ENCODE measurements at regions not wholly inside any gene's neighbourhood (a gene's known extent, or its start where the extent isn't known, plus 50 kb on each side); places are given as distances from the start of the nearest gene placed in this dataset.
A peak's percentile ranks its signal among the peaks of the same experiment; 100 is the strongest.

DNA sequence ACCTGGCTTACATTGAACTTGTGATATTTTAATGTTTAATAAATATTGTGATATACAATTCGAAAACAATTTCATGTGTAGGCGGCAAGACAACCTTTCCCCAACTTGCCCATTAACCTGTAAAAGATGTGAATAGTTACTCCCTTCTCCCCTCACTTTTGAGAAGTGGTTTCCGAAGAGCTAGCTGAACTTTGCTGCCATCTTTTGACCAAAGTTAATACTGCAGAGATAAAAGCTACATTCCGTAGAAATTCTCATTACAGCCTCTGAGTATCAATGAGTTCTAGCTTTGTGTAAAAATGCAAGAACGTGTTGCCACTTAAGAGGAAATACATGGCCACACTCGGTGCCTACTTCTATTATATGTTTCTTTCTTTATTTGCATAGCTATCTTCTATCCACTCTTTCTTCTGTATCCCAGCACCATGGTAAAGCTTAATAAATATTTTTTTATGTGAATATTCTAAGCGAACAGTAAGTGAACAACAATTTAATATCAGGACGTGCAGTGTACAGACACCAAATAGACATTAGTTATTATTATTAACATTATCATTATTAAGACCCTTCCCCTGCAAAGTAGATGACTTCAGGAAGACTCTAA lies 105.1 kb upstream of the TMEM260 start:
- WGBS (ENCODE audit: extremely low coverage, insufficient coverage, insufficient read length): no CpG with 5 or more reads among the region's 8 CpGs
- Histone ChIP-seq H4K91ac (ENCODE audit: low read depth, low read length) (no peak overlapping the region), H3K4me1 (ENCODE audit: control insufficient read depth in 1 of 2, insufficient read depth in 2 of 2, low read length in 2 of 2) (no peaks in the 10 kb centered on the region), H3K4me3 (ENCODE audit: low read depth, low read length) (no peak overlapping the region), H3K4me2 (ENCODE audit: low read length) (no peak overlapping the region), H3K18ac (ENCODE audit: low read length) (no peak overlapping the region), H3K79me1 (ENCODE audit: low read length) (no peaks in the 10 kb centered on the region), H3K23ac (ENCODE audit: low read length) (no peak overlapping the region), H2AK5ac (ENCODE audit: low read length) (no peak overlapping the region), H2BK5ac (ENCODE audit: low read depth, low read length, poor library complexity) (no peak overlapping the region), H4K12ac (ENCODE audit: low read depth, low read length) (no peak overlapping the region), H3K27me3 (ENCODE audit: insufficient read depth, low read length) (no peaks in the 10 kb centered on the region), H3K4ac (ENCODE audit: low read depth, low read length) (no peak overlapping the region), H3K79me2 (ENCODE audit: control insufficient read depth, insufficient read depth, low read length, poor library complexity) (no peaks in the 10 kb centered on the region), H2BK12ac (ENCODE audit: low read length) (no peak overlapping the region), H2BK120ac (ENCODE audit: insufficient read depth, low read length, poor library complexity) (no peak overlapping the region), H4K8ac (ENCODE audit: low read depth, low read length) (no peak overlapping the region), H3K36me3 (ENCODE audit: control insufficient read depth in 1 of 2, insufficient read depth in 2 of 2, low read length in 2 of 2) (no peaks in the 10 kb centered on the region), H3K14ac (ENCODE audit: low read length) (no peak overlapping the region), H2AFZ (ENCODE audit: insufficient read depth, low read length, poor library complexity) (no peak overlapping the region), H3K9ac (ENCODE audit: low read length) (no peak overlapping the region), H3K27ac (ENCODE audit: low read depth, low read length) (no peak overlapping the region), H3K9me3 (ENCODE audit: insufficient read depth, low read depth, low read length) (peaks cover 3% of the 10 kb centered on the region)
- DNase-seq: peak; percentile 10 to 86

- no peak overlapping the region for H3K27ac ChIP-seq (ENCODE audit: low read depth, low read length)
- H2BK5ac ChIP-seq (ENCODE audit: low read depth, low read length, poor library complexity): no peak overlapping the region
- no peaks in the 10 kb centered on the region for H3K36me3 ChIP-seq (ENCODE audit: control insufficient read depth in 1 of 2, insufficient read depth in 2 of 2, low read length in 2 of 2)
- H3K79me1 ChIP-seq (ENCODE audit: low read length): no peaks in the 10 kb centered on the region
- no peak overlapping the region for H2AK5ac ChIP-seq (ENCODE audit: low read length)
- WGBS (ENCODE audit: extremely low coverage, insufficient coverage, insufficient read length): no CpG with 5 or more reads among the region's 5 CpGs
- H2AFZ ChIP-seq (ENCODE audit: insufficient read depth, low read length, poor library complexity): no peak overlapping the region
- H3K18ac ChIP-seq (ENCODE audit: low read length): no peak overlapping the region
- no peak overlapping the region for H3K14ac ChIP-seq (ENCODE audit: low read length)
- H3K4me1 ChIP-seq (ENCODE audit: control insufficient read depth in 1 of 2, insufficient read depth in 2 of 2, low read length in 2 of 2): no peaks in the 10 kb centered on the region
- H3K9me3 ChIP-seq (ENCODE audit: insufficient read depth, low read depth, low read length): no peaks in the 10 kb centered on the region
- no peak overlapping the region for H2BK120ac ChIP-seq (ENCODE audit: insufficient read depth, low read length, poor library complexity)
- no peaks in the 10 kb centered on the region for H3K79me2 ChIP-seq (ENCODE audit: control insufficient read depth, insufficient read depth, low read length, poor library complexity)
- no peak overlapping the region for H2BK12ac ChIP-seq (ENCODE audit: low read length)
- no peak overlapping the region for H4K91ac ChIP-seq (ENCODE audit: low read depth, low read length)
- H3K4me2 ChIP-seq (ENCODE audit: low read length): no peak overlapping the region
- no peak overlapping the region for H3K4me3 ChIP-seq (ENCODE audit: low read depth, low read length)
- no peak overlapping the region for H3K9ac ChIP-seq (ENCODE audit: low read length)
- H3K27me3 ChIP-seq (ENCODE audit: insufficient read depth, low read length): no peaks in the 10 kb centered on the region
- no peak for DNase-seq
- H4K12ac ChIP-seq (ENCODE audit: low read depth, low read length): no peak overlapping the region
- no peak overlapping the region for H3K23ac ChIP-seq (ENCODE audit: low read length)
- H4K8ac ChIP-seq (ENCODE audit: low read depth, low read length): no peak overlapping the region
- H3K4ac ChIP-seq (ENCODE audit: low read depth, low read length): no peak overlapping the region
Measured at GRCh38 chr14:56482310-56482911, 97.2 kb upstream of the TMEM260 start.

GRCh38 chr14:56487090-56487667 lies 92.4 kb upstream of the TMEM260 start:
- H2BK12ac ChIP-seq (ENCODE audit: low read length): no peak overlapping the region
- no peak overlapping the region for H3K27ac ChIP-seq (ENCODE audit: low read depth, low read length)
- no peak overlapping the region for H2BK5ac ChIP-seq (ENCODE audit: low read depth, low read length, poor library complexity)
- H2AFZ ChIP-seq (ENCODE audit: insufficient read depth, low read length, poor library complexity): no peak overlapping the region
- H3K9ac ChIP-seq (ENCODE audit: low read length): no peak overlapping the region
- H3K79me2 ChIP-seq (ENCODE audit: control insufficient read depth, insufficient read depth, low read length, poor library complexity): no peaks in the 10 kb centered on the region
- H3K4me1 ChIP-seq (ENCODE audit: control insufficient read depth in 1 of 2, insufficient read depth in 2 of 2, low read length in 2 of 2): no peaks in the 10 kb centered on the region
- H4K91ac ChIP-seq (ENCODE audit: low read depth, low read length): no peak overlapping the region
- H4K12ac ChIP-seq (ENCODE audit: low read depth, low read length): no peak overlapping the region
- H3K18ac ChIP-seq (ENCODE audit: low read length): no peak overlapping the region
- no peaks in the 10 kb centered on the region for H3K27me3 ChIP-seq (ENCODE audit: insufficient read depth, low read length)
- H3K4me2 ChIP-seq (ENCODE audit: low read length): no peak overlapping the region
- H4K8ac ChIP-seq (ENCODE audit: low read depth, low read length): no peak overlapping the region
- WGBS (ENCODE audit: extremely low coverage, insufficient coverage, insufficient read length): no CpG with 5 or more reads among the region's 4 CpGs
- H3K14ac ChIP-seq (ENCODE audit: low read length): no peak overlapping the region
- peak in 1 of 2 donors; percentile 21 for DNase-seq
- no peaks in the 10 kb centered on the region for H3K79me1 ChIP-seq (ENCODE audit: low read length)
- no peak overlapping the region for H3K23ac ChIP-seq (ENCODE audit: low read length)
- H3K9me3 ChIP-seq (ENCODE audit: insufficient read depth, low read depth, low read length): no peaks in the 10 kb centered on the region
- no peak overlapping the region for H3K4ac ChIP-seq (ENCODE audit: low read depth, low read length)
- H3K4me3 ChIP-seq (ENCODE audit: low read depth, low read length): no peak overlapping the region
- no peak overlapping the region for H2AK5ac ChIP-seq (ENCODE audit: low read length)
- no peaks in the 10 kb centered on the region for H3K36me3 ChIP-seq (ENCODE audit: control insufficient read depth in 1 of 2, insufficient read depth in 2 of 2, low read length in 2 of 2)
- H2BK120ac ChIP-seq (ENCODE audit: insufficient read depth, low read length, poor library complexity): no peak overlapping the region

DNA sequence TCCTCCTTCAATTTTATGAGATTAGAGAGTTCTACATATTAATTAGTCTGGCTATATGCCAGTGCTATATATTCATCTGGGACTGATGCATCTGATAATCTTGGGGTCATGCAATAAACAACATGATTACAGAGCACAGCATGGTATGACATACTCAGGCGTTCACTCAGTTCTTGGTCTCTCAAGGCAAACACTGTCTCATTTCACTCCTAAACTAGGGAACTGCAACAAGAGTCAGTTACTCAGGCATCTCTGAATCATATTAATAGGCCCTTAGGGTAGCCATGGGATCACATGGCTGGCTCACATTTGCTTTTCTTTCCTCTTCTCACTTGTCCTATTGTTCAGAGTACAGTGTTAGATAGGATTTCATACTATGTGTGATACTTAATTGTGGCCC lies 91.8 kb upstream of the TMEM260 start:
- no peak overlapping the region for H4K91ac ChIP-seq (ENCODE audit: low read depth, low read length)
- H3K14ac ChIP-seq (ENCODE audit: low read length): no peak overlapping the region
- no peaks in the 10 kb centered on the region for H3K27me3 ChIP-seq (ENCODE audit: insufficient read depth, low read length)
- no peak overlapping the region for H3K9ac ChIP-seq (ENCODE audit: low read length)
- no peak overlapping the region for H4K8ac ChIP-seq (ENCODE audit: low read depth, low read length)
- no CpG with 5 or more reads among the region's 1 CpG for WGBS (ENCODE audit: extremely low coverage, insufficient coverage, insufficient read length)
- H3K4me2 ChIP-seq (ENCODE audit: low read length): no peak overlapping the region
- no peak overlapping the region for H3K27ac ChIP-seq (ENCODE audit: low read depth, low read length)
- no peak overlapping the region for H2AK5ac ChIP-seq (ENCODE audit: low read length)
- no peak overlapping the region for H4K12ac ChIP-seq (ENCODE audit: low read depth, low read length)
- H2BK5ac ChIP-seq (ENCODE audit: low read depth, low read length, poor library complexity): no peak overlapping the region
- H2AFZ ChIP-seq (ENCODE audit: insufficient read depth, low read length, poor library complexity): no peak overlapping the region
- H3K18ac ChIP-seq (ENCODE audit: low read length): no peak overlapping the region
- H2BK12ac ChIP-seq (ENCODE audit: low read length): no peak overlapping the region
- no peaks in the 10 kb centered on the region for H3K9me3 ChIP-seq (ENCODE audit: insufficient read depth, low read depth, low read length)
- no peak overlapping the region for H3K4me3 ChIP-seq (ENCODE audit: low read depth, low read length)
- DNase-seq: peak; percentile 2 to 11
- H3K4me1 ChIP-seq (ENCODE audit: control insufficient read depth in 1 of 2, insufficient read depth in 2 of 2, low read length in 2 of 2): no peaks in the 10 kb centered on the region
- no peak overlapping the region for H3K23ac ChIP-seq (ENCODE audit: low read length)
- H3K4ac ChIP-seq (ENCODE audit: low read depth, low read length): no peak overlapping the region
- H3K36me3 ChIP-seq (ENCODE audit: control insufficient read depth in 1 of 2, insufficient read depth in 2 of 2, low read length in 2 of 2): no peaks in the 10 kb centered on the region
- no peak overlapping the region for H2BK120ac ChIP-seq (ENCODE audit: insufficient read depth, low read length, poor library complexity)
- no peaks in the 10 kb centered on the region for H3K79me2 ChIP-seq (ENCODE audit: control insufficient read depth, insufficient read depth, low read length, poor library complexity)
- no peaks in the 10 kb centered on the region for H3K79me1 ChIP-seq (ENCODE audit: low read length)
